ENCODE measurements at regions not wholly inside any gene's neighbourhood (a gene's known extent, or its start where the extent isn't known, plus 50 kb on each side); places are given as distances from the start of the nearest gene placed in this dataset.

- no peak for DNase-seq (ENCODE audit: low read depth)
- TF ChIP-seq CTCF (IDR thresholded peaks at IDR 0.05; ENCODE audit: insufficient read depth, low read depth, low read length, missing control alignments): no peak
- H3K4me3 ChIP-seq (ENCODE audit: low read depth, low read length): no peak overlapping the region
Measured at GRCh38 chr4:17288151-17288550, 223.7 kb downstream of the QDPR start.

DNA sequence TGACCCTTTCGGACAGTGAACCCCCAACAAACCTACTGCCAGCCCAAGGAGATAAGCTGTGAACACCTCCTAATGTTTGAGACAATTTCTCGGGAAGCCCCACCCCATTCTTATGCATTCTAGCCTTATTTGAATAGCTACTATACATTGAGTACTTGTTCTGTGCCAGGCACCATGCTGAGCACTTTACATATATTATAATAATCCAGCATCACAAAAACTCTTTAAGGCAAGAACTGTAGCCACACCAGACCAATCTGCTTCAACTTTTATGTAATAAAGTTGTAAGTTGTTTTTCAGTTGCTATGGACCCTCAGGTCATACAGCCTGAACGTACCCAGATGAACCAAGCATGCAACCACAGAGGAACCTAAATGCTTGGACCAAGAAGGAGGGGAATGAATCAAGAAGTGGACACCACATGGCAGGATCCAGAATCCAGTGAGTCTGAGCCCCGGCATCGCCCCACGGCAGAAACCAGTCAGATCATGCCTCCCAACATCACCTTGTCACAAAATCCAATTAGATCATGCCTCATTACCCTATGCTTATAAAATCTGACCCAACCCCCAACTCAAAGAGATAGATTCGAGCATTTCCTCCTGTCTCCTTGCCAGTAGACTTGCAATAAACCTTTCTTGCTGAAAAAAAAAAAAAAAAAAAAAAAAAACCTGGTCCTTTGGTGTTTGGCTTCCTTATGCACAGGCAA, 225.0 kb downstream of the QDPR start:
- no peak for TF ChIP-seq CTCF (IDR thresholded peaks at IDR 0.05; ENCODE audit: insufficient read depth, low read depth, low read length, missing control alignments)
- H3K4me3 ChIP-seq (ENCODE audit: low read depth, low read length): no peak overlapping the region
- DNase-seq (ENCODE audit: low read depth): no peak

GRCh38 chr4:17285747-17286146, 226.1 kb downstream of the QDPR start:
- H3K4me3 ChIP-seq (ENCODE audit: low read depth, low read length): no peak overlapping the region
- TF ChIP-seq CTCF (IDR thresholded peaks at IDR 0.05; ENCODE audit: insufficient read depth, low read depth, low read length, missing control alignments): no peak
- no peak for DNase-seq (ENCODE audit: low read depth)

DNA sequence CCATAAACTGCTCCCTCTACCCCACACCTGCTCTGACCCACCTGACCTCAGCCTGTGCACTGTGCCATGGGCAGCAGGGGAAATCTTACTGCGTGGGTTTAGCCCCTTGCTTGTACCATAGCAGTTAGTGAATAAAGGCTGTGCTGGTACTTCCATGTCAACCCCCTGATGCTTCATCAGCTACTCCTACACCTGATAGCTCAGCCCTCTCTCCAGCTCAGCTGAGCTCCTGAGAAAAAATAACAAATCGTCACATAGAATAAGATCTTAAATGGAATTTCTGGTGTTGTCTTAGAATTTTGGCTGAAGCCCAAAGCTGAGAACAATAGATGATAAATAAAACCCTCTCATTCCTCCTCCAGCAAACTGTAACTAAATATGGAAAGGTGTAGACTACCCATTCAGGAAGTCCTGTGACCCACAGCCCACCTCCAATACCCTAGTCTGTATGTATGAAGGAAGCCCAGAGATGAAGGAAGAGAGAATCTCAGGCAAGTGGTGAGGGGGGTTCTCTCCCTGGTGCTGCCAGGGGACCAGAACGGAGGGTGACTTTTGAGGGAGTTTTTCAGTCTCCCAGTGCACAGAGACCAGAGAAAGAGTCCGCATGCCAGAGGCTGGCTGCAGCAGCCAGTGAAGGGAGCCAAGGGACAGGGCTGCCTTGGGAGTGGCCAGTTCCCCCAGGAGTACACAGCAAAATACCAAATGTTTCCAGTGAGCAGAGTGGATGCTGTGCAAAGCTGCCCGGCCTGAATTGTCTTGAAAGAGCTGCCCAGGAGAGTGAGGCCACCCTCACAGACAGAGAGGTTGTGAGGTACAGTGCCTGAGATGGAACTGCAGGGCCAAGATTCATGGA, 227.3 kb downstream of the QDPR start:
- no peak for DNase-seq (ENCODE audit: low read depth)
- TF ChIP-seq CTCF (IDR thresholded peaks at IDR 0.05; ENCODE audit: insufficient read depth, low read depth, low read length, missing control alignments): no peak
- H3K4me3 ChIP-seq (ENCODE audit: low read depth, low read length): no peak overlapping the region

- H3K4me3 ChIP-seq (ENCODE audit: low read depth, low read length): no peak overlapping the region
- DNase-seq (ENCODE audit: low read depth): no peak
- TF ChIP-seq CTCF (IDR thresholded peaks at IDR 0.05; ENCODE audit: insufficient read depth, low read depth, low read length, missing control alignments): no peak
Measured at GRCh38 chr4:17283832-17284231, 228.1 kb downstream of the QDPR start.

GRCh38 chr4:17283251-17283650, 228.6 kb downstream of the QDPR start:
- DNase-seq (ENCODE audit: low read depth): no peak
- no peak overlapping the region for H3K4me3 ChIP-seq (ENCODE audit: low read depth, low read length)
- TF ChIP-seq CTCF (IDR thresholded peaks at IDR 0.05; ENCODE audit: insufficient read depth, low read depth, low read length, missing control alignments): no peak
